ENCODE measurements at regions not wholly inside any gene's neighbourhood (a gene's known extent, or its start where the extent isn't known, plus 50 kb on each side); places are given as distances from the start of the nearest gene placed in this dataset.

DNA sequence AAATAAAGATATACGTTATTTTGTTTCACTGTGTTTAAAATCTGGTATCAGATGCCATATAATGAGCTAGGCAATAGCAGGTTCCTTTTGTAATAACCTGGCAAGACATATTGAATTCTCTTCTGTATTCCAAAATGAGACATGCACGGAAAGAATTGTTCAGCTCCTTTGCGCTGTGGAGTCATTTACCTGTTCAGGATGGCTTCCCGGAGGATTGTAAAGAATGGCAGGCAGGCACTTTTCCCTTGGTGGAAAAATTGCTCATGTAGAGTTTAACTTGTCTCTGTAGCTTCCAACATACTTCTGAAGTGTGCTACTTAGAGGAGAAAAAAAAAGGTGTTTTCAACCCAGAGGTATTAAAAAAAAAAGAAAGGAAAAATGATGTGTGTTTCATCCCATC is 805.2 kb downstream of the GALC start:
- TF ChIP-seq CTCF (IDR thresholded peaks at IDR 0.05) (no peak), POLR2A (IDR thresholded peaks at IDR 0.05) (no peak)

Data from thyroid gland (tissue), 4 donors.